ENCODE measurements at regions not wholly inside any gene's neighbourhood (a gene's known extent, or its start where the extent isn't known, plus 50 kb on each side); places are given as distances from the start of the nearest gene placed in this dataset.
"Not testable (repeated sequence)": the region's sequence is repeated elsewhere in the genome, so short reads cannot be mapped to it uniquely, and the experiment has no call there.

- no peaks in the 10 kb centered on the region for H3K27me3 Mint-ChIP-seq (ENCODE audit: low read depth)
- H3K9me3 Mint-ChIP-seq, result peaks cover 4% of the 10 kb centered on the region
- H3K36me3 Mint-ChIP-seq (ENCODE audit: low read depth), result no peaks in the 10 kb centered on the region
- H3K27ac Mint-ChIP-seq, result no peak overlapping the region
- no peaks in the 10 kb centered on the region for H3K4me1 Mint-ChIP-seq (ENCODE audit: low read depth)
- H3K4me3 Mint-ChIP-seq, result no peak overlapping the region
- DNase-seq (ENCODE audit: low spot score), result no peak
Observed at GRCh38 chr4:170716868-170717267, 627.1 kb upstream of the AADAT start.

- Mint-ChIP-seq H3K36me3 (ENCODE audit: low read depth) (no peaks in the 10 kb centered on the region), H3K4me3 (no peak overlapping the region), H3K27ac (no peak overlapping the region), H3K9me3 (no peaks in the 10 kb centered on the region), H3K27me3 (ENCODE audit: low read depth) (no peaks in the 10 kb centered on the region), H3K4me1 (ENCODE audit: low read depth) (no peaks in the 10 kb centered on the region)
- no peak for DNase-seq (ENCODE audit: low spot score)
Observed at GRCh38 chr4:170705907-170706306, 616.2 kb upstream of the AADAT start.

DNA sequence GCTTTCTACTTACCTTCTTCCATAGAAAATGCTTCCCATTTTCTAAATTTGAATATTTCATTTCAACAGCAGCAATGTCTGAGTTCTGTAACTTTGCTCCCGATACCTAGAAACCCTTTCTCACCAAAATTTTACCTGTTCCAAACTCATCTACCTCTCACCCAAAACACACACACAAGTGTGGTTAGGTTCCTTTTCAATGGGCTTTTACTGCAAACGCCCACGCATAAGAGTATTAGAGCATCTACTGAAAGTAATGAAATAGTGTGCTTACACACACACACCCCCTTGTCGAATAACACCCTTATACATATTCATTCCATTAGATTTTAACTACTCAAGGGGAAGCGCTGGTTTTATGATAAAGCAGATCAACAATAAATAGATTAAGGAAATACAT lies 610.3 kb upstream of the AADAT start:
- no peaks in the 10 kb centered on the region for H3K36me3 Mint-ChIP-seq (ENCODE audit: low read depth)
- H3K4me3 Mint-ChIP-seq, result no peak overlapping the region
- peaks cover 4% of the 10 kb centered on the region for H3K9me3 Mint-ChIP-seq
- no peak for DNase-seq (ENCODE audit: low spot score)
- no peaks in the 10 kb centered on the region for H3K27me3 Mint-ChIP-seq (ENCODE audit: low read depth)
- H3K27ac Mint-ChIP-seq, result no peak overlapping the region
- no peaks in the 10 kb centered on the region for H3K4me1 Mint-ChIP-seq (ENCODE audit: low read depth)

DNA sequence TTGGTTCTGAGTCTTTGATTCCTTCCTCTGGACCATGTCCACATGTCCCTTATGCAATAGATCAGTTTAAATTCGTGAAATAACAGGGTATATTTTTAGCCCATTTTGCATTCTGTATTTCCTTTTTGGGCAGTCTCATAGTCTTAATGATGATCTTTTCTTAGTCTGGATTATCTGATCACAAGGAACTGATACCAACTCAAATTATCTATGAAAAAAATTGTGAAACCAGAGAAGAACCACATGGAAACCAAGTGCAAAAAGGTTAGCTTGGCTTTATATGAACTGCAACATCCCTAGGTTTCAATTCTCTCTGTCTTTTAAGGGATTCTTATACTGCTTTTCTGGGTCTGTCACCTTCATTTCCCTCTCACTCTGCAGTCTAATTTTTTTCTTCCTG lies 608.6 kb upstream of the AADAT start:
- no peaks in the 10 kb centered on the region for H3K27me3 Mint-ChIP-seq (ENCODE audit: low read depth)
- H3K4me1 Mint-ChIP-seq (ENCODE audit: low read depth), result no peaks in the 10 kb centered on the region
- DNase-seq (ENCODE audit: low spot score), result no peak
- H3K9me3 Mint-ChIP-seq, result peaks cover 4% of the 10 kb centered on the region
- no peak overlapping the region for H3K27ac Mint-ChIP-seq
- no peaks in the 10 kb centered on the region for H3K36me3 Mint-ChIP-seq (ENCODE audit: low read depth)
- no peak overlapping the region for H3K4me3 Mint-ChIP-seq

GRCh38 chr4:170697845-170698244 lies 608.1 kb upstream of the AADAT start:
- Mint-ChIP-seq H3K4me3 (no peak overlapping the region), H3K27ac (peak overlapping the region; percentile 49), H3K27me3 (ENCODE audit: low read depth) (no peaks in the 10 kb centered on the region), H3K36me3 (ENCODE audit: low read depth) (no peaks in the 10 kb centered on the region), H3K9me3 (peaks cover 4% of the 10 kb centered on the region), H3K4me1 (ENCODE audit: low read depth) (no peaks in the 10 kb centered on the region)
- no peak for DNase-seq (ENCODE audit: low spot score)

DNA sequence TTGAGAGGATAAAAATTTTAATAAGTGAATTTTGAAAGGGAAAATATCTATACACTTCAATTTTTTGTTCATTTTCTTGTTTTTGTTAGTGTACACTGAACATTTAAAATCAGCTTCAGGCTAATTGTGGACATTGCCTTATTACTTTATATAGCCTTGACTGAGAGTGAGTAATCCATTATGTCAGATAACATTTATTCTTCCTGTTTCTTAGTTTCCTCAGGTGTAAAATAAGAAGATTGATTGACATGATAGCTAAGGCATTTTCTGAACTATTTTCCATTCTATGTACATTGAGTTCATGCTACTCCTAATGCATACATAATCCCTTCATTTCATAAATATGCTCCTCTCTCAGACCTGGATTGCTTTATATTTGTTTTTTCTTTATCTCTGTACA lies 607.3 kb upstream of the AADAT start:
- H3K4me3 Mint-ChIP-seq, result no peak overlapping the region
- no peaks in the 10 kb centered on the region for H3K36me3 Mint-ChIP-seq (ENCODE audit: low read depth)
- H3K27me3 Mint-ChIP-seq (ENCODE audit: low read depth), result no peaks in the 10 kb centered on the region
- H3K4me1 Mint-ChIP-seq (ENCODE audit: low read depth), result no peaks in the 10 kb centered on the region
- no peak overlapping the region for H3K27ac Mint-ChIP-seq
- H3K9me3 Mint-ChIP-seq, result peaks cover 4% of the 10 kb centered on the region
- no peak for DNase-seq (ENCODE audit: low spot score)

DNA sequence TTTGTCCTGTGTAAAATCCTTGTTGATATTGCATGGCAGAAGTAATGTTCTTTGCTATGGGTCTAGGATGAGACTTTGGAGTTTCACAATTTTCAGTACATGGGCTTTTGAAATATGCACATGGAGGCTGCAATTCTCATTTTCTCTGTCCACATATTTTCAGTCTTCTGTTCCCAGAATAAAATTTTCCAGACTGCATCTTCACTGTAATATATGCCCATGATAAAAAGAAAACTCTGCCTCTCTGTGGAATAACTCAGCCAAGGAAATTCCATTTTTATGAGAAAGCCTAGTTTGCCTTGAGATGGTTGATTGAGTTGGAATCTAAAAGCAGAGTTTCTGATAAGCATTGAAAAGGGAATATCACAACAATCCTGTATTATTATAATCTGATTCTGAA lies 601.4 kb upstream of the AADAT start:
- H3K27ac Mint-ChIP-seq, result no peak overlapping the region
- no peaks in the 10 kb centered on the region for H3K27me3 Mint-ChIP-seq (ENCODE audit: low read depth)
- H3K4me1 Mint-ChIP-seq (ENCODE audit: low read depth), result no peaks in the 10 kb centered on the region
- peaks cover 8% of the 10 kb centered on the region for H3K9me3 Mint-ChIP-seq
- H3K36me3 Mint-ChIP-seq (ENCODE audit: low read depth), result no peaks in the 10 kb centered on the region
- H3K4me3 Mint-ChIP-seq, result no peak overlapping the region
- DNase-seq (ENCODE audit: low spot score), result no peak

DNA sequence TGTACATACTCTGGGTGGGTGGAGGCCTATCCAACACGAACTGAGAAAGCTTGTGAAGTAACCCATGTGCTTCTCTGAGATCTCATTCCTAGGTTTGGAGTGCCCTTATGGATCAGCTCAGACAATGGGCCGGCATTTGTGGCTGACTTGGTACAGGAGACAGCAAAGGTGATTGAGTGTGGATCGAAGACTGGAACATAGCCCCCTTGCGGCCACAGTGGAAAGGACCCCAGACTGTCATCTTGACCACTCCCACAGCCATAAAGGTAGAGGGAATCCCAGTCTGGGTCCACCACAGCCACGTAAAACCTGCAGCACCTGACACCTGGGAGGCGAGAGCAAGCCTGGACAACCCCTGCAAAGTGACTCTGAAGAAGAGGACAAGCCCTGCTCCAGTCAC lies 598.0 kb upstream of the AADAT start:
- Mint-ChIP-seq H3K9me3 (peaks cover 4% of the 10 kb centered on the region), H3K27me3 (ENCODE audit: low read depth) (no peaks in the 10 kb centered on the region), H3K4me3 (no peak overlapping the region), H3K36me3 (ENCODE audit: low read depth) (no peaks in the 10 kb centered on the region), H3K27ac (no peak overlapping the region), H3K4me1 (ENCODE audit: low read depth) (no peaks in the 10 kb centered on the region)
- DNase-seq (ENCODE audit: low spot score), result no peak

DNA sequence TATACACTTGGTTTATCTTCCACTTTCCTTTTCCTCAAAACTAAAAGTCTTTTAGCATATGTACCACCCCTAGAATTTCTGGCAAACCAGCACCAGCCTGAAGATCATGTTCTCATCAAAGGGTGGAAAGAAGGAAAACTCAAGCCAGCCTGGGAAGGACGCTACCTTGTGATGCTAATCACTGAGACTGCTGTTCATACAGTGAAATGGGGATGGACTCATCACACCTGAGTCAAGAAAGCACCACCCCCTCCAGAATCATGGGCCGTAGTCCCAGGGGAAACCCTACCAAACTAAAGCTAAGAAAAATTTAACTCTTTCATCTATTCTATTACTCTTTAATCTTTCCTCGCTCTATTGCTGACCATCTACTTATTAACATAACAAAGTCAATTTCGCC lies 595.9 kb upstream of the AADAT start:
- H3K27me3 Mint-ChIP-seq (ENCODE audit: low read depth); H3K36me3 Mint-ChIP-seq (ENCODE audit: low read depth); H3K4me1 Mint-ChIP-seq (ENCODE audit: low read depth); H3K9me3 Mint-ChIP-seq; H3K27ac Mint-ChIP-seq; DNase-seq (ENCODE audit: low spot score); H3K4me3 Mint-ChIP-seq: not testable (repeated sequence)

GRCh38 chr4:170682558-170683294 lies 593.0 kb upstream of the AADAT start:
- Mint-ChIP-seq H3K36me3 (ENCODE audit: low read depth) (no peaks in the 10 kb centered on the region), H3K4me1 (ENCODE audit: low read depth) (no peaks in the 10 kb centered on the region), H3K9me3 (peaks cover 17% of the 10 kb centered on the region), H3K4me3 (no peak overlapping the region), H3K27ac (no peak overlapping the region), H3K27me3 (ENCODE audit: low read depth) (no peaks in the 10 kb centered on the region)
- no peak for DNase-seq (ENCODE audit: low spot score)

DNA sequence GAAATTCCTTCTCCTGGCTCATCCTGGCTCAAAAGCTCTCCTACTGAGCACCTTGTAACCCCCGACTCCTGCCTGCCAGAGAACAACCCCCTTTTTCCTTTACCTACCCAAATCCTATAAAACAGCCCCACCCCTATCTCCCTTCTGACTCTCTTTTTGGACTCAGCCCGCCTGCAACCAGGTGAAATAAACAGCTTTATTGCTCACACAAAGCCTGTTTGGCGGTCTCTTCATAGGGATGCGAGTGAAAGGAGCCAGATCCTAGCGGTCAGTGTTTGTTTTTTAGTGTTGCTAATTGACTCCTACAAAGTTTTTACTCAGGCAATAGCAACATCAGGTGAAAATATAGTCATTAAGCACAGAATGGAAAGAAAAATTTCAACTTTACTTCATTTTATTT lies 592.3 kb upstream of the AADAT start:
- not testable (repeated sequence) for DNase-seq (ENCODE audit: low spot score); H3K27ac Mint-ChIP-seq; H3K4me3 Mint-ChIP-seq; H3K36me3 Mint-ChIP-seq (ENCODE audit: low read depth); H3K27me3 Mint-ChIP-seq (ENCODE audit: low read depth); H3K4me1 Mint-ChIP-seq (ENCODE audit: low read depth)
- peaks cover 14% of the 10 kb centered on the region for H3K9me3 Mint-ChIP-seq

DNA sequence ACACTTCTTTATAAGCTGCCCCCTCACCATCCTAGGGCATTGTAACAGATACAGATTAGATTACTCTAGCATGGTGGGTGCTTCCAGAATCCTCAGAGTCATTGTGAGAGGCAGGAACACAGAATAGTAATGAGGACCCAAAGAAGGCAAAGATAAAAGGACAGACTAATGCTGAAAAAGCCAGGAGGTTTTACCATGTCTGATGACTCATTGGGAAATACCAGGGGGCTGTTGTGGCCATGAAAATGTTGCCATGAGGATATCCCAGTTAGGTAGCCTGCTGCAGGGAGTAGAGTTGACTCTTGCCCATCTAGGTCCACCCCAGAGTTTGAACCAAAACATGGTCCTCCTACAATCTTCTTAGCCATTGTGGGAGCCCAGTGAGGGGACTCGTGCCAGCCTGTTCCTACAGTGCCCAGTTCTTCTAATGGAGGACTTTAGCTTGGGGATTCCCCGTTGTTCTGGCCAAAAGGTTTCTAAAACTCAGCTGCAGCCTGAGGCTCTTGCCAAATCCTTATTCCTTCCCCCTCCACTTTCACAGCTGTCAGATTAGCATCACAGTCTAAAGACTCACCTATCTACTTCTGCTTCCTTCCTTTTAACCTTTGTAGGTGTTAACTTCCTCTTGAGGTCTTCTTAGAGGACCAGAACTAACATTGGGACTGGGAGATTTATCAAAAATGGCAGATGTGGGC lies 586.0 kb upstream of the AADAT start:
- Mint-ChIP-seq H3K36me3 (ENCODE audit: low read depth) (no peaks in the 10 kb centered on the region), H3K9me3 (peaks cover 22% of the 10 kb centered on the region)
- no peak for DNase-seq (ENCODE audit: low spot score)

GRCh38 chr4:170674176-170674575 lies 584.4 kb upstream of the AADAT start:
- H3K36me3 Mint-ChIP-seq (ENCODE audit: low read depth), result no peaks in the 10 kb centered on the region
- no peaks in the 10 kb centered on the region for H3K4me1 Mint-ChIP-seq (ENCODE audit: low read depth)
- DNase-seq (ENCODE audit: low spot score), result no peak
- peaks cover 21% of the 10 kb centered on the region for H3K9me3 Mint-ChIP-seq
- no peak overlapping the region for H3K4me3 Mint-ChIP-seq
- H3K27ac Mint-ChIP-seq, result no peak overlapping the region
- no peaks in the 10 kb centered on the region for H3K27me3 Mint-ChIP-seq (ENCODE audit: low read depth)

More for the DNA sequence above, 586.0 kb upstream of the AADAT start:
- Mint-ChIP-seq H3K4me3 (no peak overlapping the region), H3K27ac (no peak overlapping the region), H3K4me1 (ENCODE audit: low read depth) (no peaks in the 10 kb centered on the region), H3K27me3 (ENCODE audit: low read depth) (no peaks in the 10 kb centered on the region)

DNA sequence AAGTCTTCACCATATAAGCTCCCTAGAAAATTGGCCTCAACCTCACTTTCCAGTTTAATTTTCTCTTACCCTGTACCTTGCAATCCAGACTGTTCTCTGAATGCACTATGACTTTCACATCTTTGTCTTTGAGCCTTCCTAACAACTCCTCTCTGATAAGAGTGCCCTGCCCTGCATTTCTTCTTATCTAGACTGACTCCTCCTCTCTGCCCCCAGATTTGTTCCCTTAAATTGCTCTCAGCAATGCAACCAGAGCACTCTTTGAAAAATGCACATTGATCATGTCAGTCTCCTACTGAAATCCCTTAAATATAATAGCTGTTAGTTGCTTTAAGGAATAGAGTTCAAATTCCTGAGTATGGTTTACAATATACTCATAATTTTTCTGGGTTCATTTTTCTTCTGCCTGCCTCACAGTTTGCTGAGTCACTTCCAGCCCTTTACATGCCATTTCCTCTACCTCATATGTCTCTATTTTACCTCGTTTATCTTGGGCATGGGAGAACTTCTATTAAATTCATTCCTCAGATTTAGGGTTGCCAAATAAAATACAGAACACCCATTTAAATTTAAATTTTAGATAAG lies 582.7 kb upstream of the AADAT start:
- H3K4me3 Mint-ChIP-seq, result no peak overlapping the region
- H3K9me3 Mint-ChIP-seq, result peaks cover 9% of the 10 kb centered on the region
- no peaks in the 10 kb centered on the region for H3K36me3 Mint-ChIP-seq (ENCODE audit: low read depth)
- no peak for DNase-seq (ENCODE audit: low spot score)
- H3K27ac Mint-ChIP-seq, result no peak overlapping the region
- no peaks in the 10 kb centered on the region for H3K4me1 Mint-ChIP-seq (ENCODE audit: low read depth)
- no peaks in the 10 kb centered on the region for H3K27me3 Mint-ChIP-seq (ENCODE audit: low read depth)
